PC-3 (cell line): ENCODE measurements at regions not wholly inside any gene's neighbourhood (a gene's known extent, or its start where the extent isn't known, plus 50 kb on each side); places are given as distances from the start of the nearest gene placed in this dataset.

ENCODE experiments used
- EZH2 ChIP-seq: fragments of 300-600 bp; sonication (generic); IDR thresholded peaks from one replicate; pipeline ENCODE4 v1.6.1; 2017; ENCODE audit warnings: antibody characterized with exemption, mild to moderate bottlenecking, low read length; ENCODE audit not compliant: unreplicated experiment
- TF ChIP-seq, protein P1 (sequence below): fragments of 300-600 bp; sonication (generic); conservative IDR thresholded peaks from 2 replicates; pipeline ENCODE4 v1.5.1; 2017; ENCODE audit warnings: antibody characterized with exemption, low read depth, mild to moderate bottlenecking, low read length

DNA sequence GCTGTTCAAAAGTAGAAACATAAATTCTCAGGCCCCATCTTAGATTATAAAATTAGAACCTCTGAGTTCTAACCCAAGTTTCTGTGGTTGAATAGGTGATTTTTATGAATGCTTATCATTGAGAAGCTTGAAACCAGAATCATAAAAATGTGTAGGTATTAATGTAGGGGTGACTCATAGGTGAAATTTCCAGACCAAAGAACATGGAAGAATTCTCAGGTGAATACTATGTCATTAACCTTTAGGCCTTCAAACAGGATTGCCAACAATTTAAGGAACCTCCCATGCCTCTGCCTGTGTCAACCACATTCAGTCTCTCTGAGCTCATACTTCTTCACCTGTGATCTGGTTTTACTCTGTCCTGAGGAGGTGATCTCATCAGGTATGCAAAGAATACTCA lies 177.8 kb downstream of the NPFFR2 start:
- TF ChIP-seq, protein P1, sequence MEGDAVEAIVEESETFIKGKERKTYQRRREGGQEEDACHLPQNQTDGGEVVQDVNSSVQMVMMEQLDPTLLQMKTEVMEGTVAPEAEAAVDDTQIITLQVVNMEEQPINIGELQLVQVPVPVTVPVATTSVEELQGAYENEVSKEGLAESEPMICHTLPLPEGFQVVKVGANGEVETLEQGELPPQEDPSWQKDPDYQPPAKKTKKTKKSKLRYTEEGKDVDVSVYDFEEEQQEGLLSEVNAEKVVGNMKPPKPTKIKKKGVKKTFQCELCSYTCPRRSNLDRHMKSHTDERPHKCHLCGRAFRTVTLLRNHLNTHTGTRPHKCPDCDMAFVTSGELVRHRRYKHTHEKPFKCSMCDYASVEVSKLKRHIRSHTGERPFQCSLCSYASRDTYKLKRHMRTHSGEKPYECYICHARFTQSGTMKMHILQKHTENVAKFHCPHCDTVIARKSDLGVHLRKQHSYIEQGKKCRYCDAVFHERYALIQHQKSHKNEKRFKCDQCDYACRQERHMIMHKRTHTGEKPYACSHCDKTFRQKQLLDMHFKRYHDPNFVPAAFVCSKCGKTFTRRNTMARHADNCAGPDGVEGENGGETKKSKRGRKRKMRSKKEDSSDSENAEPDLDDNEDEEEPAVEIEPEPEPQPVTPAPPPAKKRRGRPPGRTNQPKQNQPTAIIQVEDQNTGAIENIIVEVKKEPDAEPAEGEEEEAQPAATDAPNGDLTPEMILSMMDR = no peak
- no peak for TF ChIP-seq EZH2
